Hepatocyte (in vitro differentiated cells): ENCODE measurements at regions not wholly inside any gene's neighbourhood (a gene's known extent, or its start where the extent isn't known, plus 50 kb on each side); places are given as distances from the start of the nearest gene placed in this dataset.

Source experiments
- DNase-seq: peaks from one replicate; pipeline ENCODE4 v3.0.0-alpha.2; 2016; ENCODE audit warnings: low spot score
- H2AFZ ChIP-seq: fragments of 200-600 bp; sonication (generic); 2 replicates; pipeline ENCODE4 v1.6.0; 2016; ENCODE audit warnings: antibody characterized with exemption, mild to moderate bottlenecking
- H3K27ac ChIP-seq: fragments of 200-600 bp; sonication (generic); 2 replicates; pipeline ENCODE4 v1.5.1; 2016; ENCODE audit warnings: mild to moderate bottlenecking
- H3K27me3 ChIP-seq: fragments of 200-600 bp; sonication (generic); 2 replicates; pipeline ENCODE4 v1.6.1; 2016
- H3K36me3 ChIP-seq: fragments of 200-600 bp; sonication (generic); replicated peaks from 2 replicates; pipeline ENCODE4 v1.5.1; 2016; ENCODE audit warnings: low read depth; ENCODE audit not compliant: insufficient read depth
- H3K4me1 ChIP-seq: fragments of 200-600 bp; sonication (generic); 2 replicates; pipeline ENCODE4 v1.5.1; 2016; ENCODE audit warnings: mild to moderate bottlenecking, moderate library complexity; ENCODE audit not compliant: insufficient read depth
- H3K4me2 ChIP-seq: fragments of 200-600 bp; sonication (generic); 2 replicates; pipeline ENCODE4 v1.6.0; 2016
- H3K4me3 ChIP-seq: fragments of 200-600 bp; sonication (generic); 2 replicates; pipeline ENCODE4 v1.5.1; 2016; ENCODE audit warnings: mild to moderate bottlenecking
- H3K79me2 ChIP-seq: fragments of 200-600 bp; sonication (generic); 2 replicates; pipeline ENCODE4 v1.6.0; 2017; ENCODE audit warnings: mild to moderate bottlenecking
- H3K9me2 ChIP-seq: fragments of 200-600 bp; sonication (generic); replicated peaks from 2 replicates; pipeline ENCODE4 v1.6.0; 2017; ENCODE audit warnings: mild to moderate bottlenecking; ENCODE audit not compliant: insufficient read depth
- H3K9me3 ChIP-seq: fragments of 200-600 bp; sonication (generic); 2 replicates; pipeline ENCODE4 v1.5.1; 2016; ENCODE audit warnings: low read depth, mild to moderate bottlenecking
- H4K20me1 ChIP-seq: fragments of 200-600 bp; sonication (generic); 2 replicates; pipeline ENCODE4 v1.6.0; 2016; ENCODE audit warnings: mild to moderate bottlenecking; ENCODE audit not compliant: insufficient read depth, poor library complexity, severe bottlenecking
- CTCF ChIP-seq: fragments of 200-600 bp; sonication (generic); IDR thresholded peaks from 2 replicates; pipeline ENCODE4 v1.5.1; 2016; ENCODE audit warnings: antibody characterized with exemption, mild to moderate bottlenecking; ENCODE audit not compliant: poor library complexity
- EZH2 ChIP-seq: fragments of 200-600 bp; sonication (generic); IDR thresholded peaks from 2 replicates; pipeline ENCODE4 v1.6.1; 2016; ENCODE audit warnings: antibody characterized with exemption, mild to moderate bottlenecking, borderline replicate concordance
- EZH2phosphoT487 ChIP-seq: fragments of 200-600 bp; sonication (generic); IDR thresholded peaks from one replicate; pipeline ENCODE4 v1.6.1; 2018; ENCODE audit warnings: antibody characterized with exemption, mild to moderate bottlenecking, low read depth, moderate library complexity; ENCODE audit not compliant: unreplicated experiment, severe bottlenecking
- WGBS: methylation state at CpG from one replicate; pipeline ENCODE4 v1.1.6; 2016; ENCODE audit warnings: low lambda C conversion rate; ENCODE audit errors: missing lambda C conversion rate; 5-methylcytosine and 5-hydroxymethylcytosine counted together

- TF ChIP-seq CTCF (no peak), EZH2 (no peak), EZH2phosphoT487 (no peak)
- no peaks in the 10 kb centered on the region for H3K36me3 ChIP-seq
- H3K79me2 ChIP-seq = no peaks in the 10 kb centered on the region
- no peaks in the 10 kb centered on the region for H3K9me3 ChIP-seq
- no peaks in the 10 kb centered on the region for H3K4me1 ChIP-seq
- no peak overlapping the region for H3K4me3 ChIP-seq
- no peaks in the 10 kb centered on the region for H4K20me1 ChIP-seq
- H3K9me2 ChIP-seq = no peaks in the 10 kb centered on the region
- WGBS = 52% methylated on average over 1 of the region's 1 CpG
- H2AFZ ChIP-seq = no peak overlapping the region
- H3K27ac ChIP-seq = no peak overlapping the region
- no peaks in the 10 kb centered on the region for H3K27me3 ChIP-seq
- no peak overlapping the region for H3K4me2 ChIP-seq
- no peak for DNase-seq
These were observed 356.3 kb upstream of the PKDCC start for GRCh38 chr2:41691561-41691960.

GRCh38 chr2:41694536-41695049 is 353.2 kb upstream of the PKDCC start:
- TF ChIP-seq CTCF = no peak
- TF ChIP-seq EZH2phosphoT487 = no peak
- no peak for TF ChIP-seq EZH2
- H3K79me2 ChIP-seq = no peaks in the 10 kb centered on the region
- no peak overlapping the region for H3K4me2 ChIP-seq
- WGBS = 75% methylated on average over 4 of the region's 4 CpGs
- no peaks in the 10 kb centered on the region for H4K20me1 ChIP-seq
- no peak overlapping the region for H3K4me3 ChIP-seq
- H3K27ac ChIP-seq = no peak overlapping the region
- H2AFZ ChIP-seq = no peak overlapping the region
- no peak for DNase-seq
- no peaks in the 10 kb centered on the region for H3K4me1 ChIP-seq
- no peaks in the 10 kb centered on the region for H3K27me3 ChIP-seq
- H3K36me3 ChIP-seq = no peaks in the 10 kb centered on the region
- H3K9me2 ChIP-seq = no peaks in the 10 kb centered on the region
- no peaks in the 10 kb centered on the region for H3K9me3 ChIP-seq

GRCh38 chr2:41695198-41696113 is 352.4 kb upstream of the PKDCC start:
- Histone ChIP-seq H3K9me3 (no peaks in the 10 kb centered on the region), H3K4me2 (no peak overlapping the region), H3K9me2 (no peaks in the 10 kb centered on the region), H3K4me3 (no peak overlapping the region), H3K27ac (no peak overlapping the region), H2AFZ (no peak overlapping the region), H3K4me1 (no peaks in the 10 kb centered on the region), H3K79me2 (no peaks in the 10 kb centered on the region), H3K27me3 (no peaks in the 10 kb centered on the region), H4K20me1 (no peaks in the 10 kb centered on the region), H3K36me3 (no peaks in the 10 kb centered on the region)
- TF ChIP-seq CTCF = peak; percentile 5
- TF ChIP-seq EZH2phosphoT487 = no peak
- no peak for TF ChIP-seq EZH2
- no peak for DNase-seq
- 75% methylated on average over 8 of the region's 8 CpGs for WGBS
